ENCODE measurements at regions not wholly inside any gene's neighbourhood (a gene's known extent, or its start where the extent isn't known, plus 50 kb on each side); places are given as distances from the start of the nearest gene placed in this dataset.

- no peak for DNase-seq
Observed at GRCh38 chr4:60042231-60042652, 1157.9 kb upstream of the ADGRL3 start.

GRCh38 chr4:60042941-60043340 lies 1157.2 kb upstream of the ADGRL3 start:
- DNase-seq = no peak

- no peak for DNase-seq
Observed at GRCh38 chr4:60078984-60079383, 1121.1 kb upstream of the ADGRL3 start.

GRCh38 chr4:60081839-60082238 lies 1118.3 kb upstream of the ADGRL3 start:
- DNase-seq = no peak

GRCh38 chr4:60088807-60089486 lies 1111.2 kb upstream of the ADGRL3 start:
- DNase-seq = no peak

- no peak for DNase-seq
Observed at GRCh38 chr4:60089546-60090273, 1110.4 kb upstream of the ADGRL3 start.

- DNase-seq = no peak
Observed at GRCh38 chr4:60096676-60097075, 1103.5 kb upstream of the ADGRL3 start.

GRCh38 chr4:60116592-60116991 lies 1083.5 kb upstream of the ADGRL3 start:
- no peak for DNase-seq

GRCh38 chr4:60117726-60118323 lies 1082.3 kb upstream of the ADGRL3 start:
- no peak for DNase-seq

GRCh38 chr4:60122820-60123219 lies 1077.3 kb upstream of the ADGRL3 start:
- no peak for DNase-seq

GRCh38 chr4:60128888-60129287 lies 1071.2 kb upstream of the ADGRL3 start:
- no peak for DNase-seq

GRCh38 chr4:60129740-60130139 lies 1070.4 kb upstream of the ADGRL3 start:
- DNase-seq = no peak

- DNase-seq = no peak
Observed at GRCh38 chr4:60133375-60133774, 1066.8 kb upstream of the ADGRL3 start.

GRCh38 chr4:60134099-60134498 lies 1066.0 kb upstream of the ADGRL3 start:
- DNase-seq = no peak

- no peak for DNase-seq
Observed at GRCh38 chr4:60155088-60155487, 1045.0 kb upstream of the ADGRL3 start.

GRCh38 chr4:60173103-60173502 lies 1027.0 kb upstream of the ADGRL3 start:
- no peak for DNase-seq

GRCh38 chr4:60173718-60174117 lies 1026.4 kb upstream of the ADGRL3 start:
- DNase-seq = no peak

- no peak for DNase-seq
Observed at GRCh38 chr4:60175241-60175640, 1024.9 kb upstream of the ADGRL3 start.

- no peak for DNase-seq
Observed at GRCh38 chr4:60187428-60187827, 1012.7 kb upstream of the ADGRL3 start.

GRCh38 chr4:60189286-60189685 lies 1010.8 kb upstream of the ADGRL3 start:
- DNase-seq = no peak

GRCh38 chr4:60194214-60194613 lies 1005.9 kb upstream of the ADGRL3 start:
- no peak for DNase-seq

- DNase-seq = no peak
Observed at GRCh38 chr4:60195256-60195655, 1004.9 kb upstream of the ADGRL3 start.

- no peak for DNase-seq
Observed at GRCh38 chr4:60201052-60201673, 999.0 kb upstream of the ADGRL3 start.

GRCh38 chr4:60209588-60209987 lies 990.5 kb upstream of the ADGRL3 start:
- DNase-seq = no peak

Data from NCI-H510A (cell line).